ENCODE measurements at regions not wholly inside any gene's neighbourhood (a gene's known extent, or its start where the extent isn't known, plus 50 kb on each side); places are given as distances from the start of the nearest gene placed in this dataset.
"Not testable (repeated sequence)": the region's sequence is repeated elsewhere in the genome, so short reads cannot be mapped to it uniquely, and the experiment has no call there.

- DNase-seq (ENCODE audit: low read depth in 3 of 3), result no peak
Measured at GRCh38 chr2:216949700-216950413, 90.0 kb upstream of the TNP1 start.

- no peak for DNase-seq (ENCODE audit: low read depth in 3 of 3)
Measured at GRCh38 chr2:216947055-216947454, 87.2 kb upstream of the TNP1 start.

GRCh38 chr2:216944733-216945132, 84.9 kb upstream of the TNP1 start:
- no peak for DNase-seq (ENCODE audit: low read depth in 3 of 3)

GRCh38 chr2:216943109-216943508, 83.2 kb upstream of the TNP1 start:
- DNase-seq (ENCODE audit: low read depth in 3 of 3), result no peak

GRCh38 chr2:216942465-216942864, 82.6 kb upstream of the TNP1 start:
- DNase-seq (ENCODE audit: low read depth in 3 of 3), result no peak

- DNase-seq (ENCODE audit: low read depth in 3 of 3), result no peak
Measured at GRCh38 chr2:216942016-216942415, 82.2 kb upstream of the TNP1 start.

- no peak for DNase-seq (ENCODE audit: low read depth in 3 of 3)
Measured at GRCh38 chr2:216936954-216937357, 77.1 kb upstream of the TNP1 start.

GRCh38 chr2:216934623-216935022, 74.8 kb upstream of the TNP1 start:
- DNase-seq (ENCODE audit: low read depth in 3 of 3), result no peak

GRCh38 chr2:216934151-216934550, 74.3 kb upstream of the TNP1 start:
- no peak for DNase-seq (ENCODE audit: low read depth in 3 of 3)

- DNase-seq (ENCODE audit: low read depth in 3 of 3), result no peak
Measured at GRCh38 chr2:216932863-216933548, 73.1 kb upstream of the TNP1 start.

- DNase-seq (ENCODE audit: low read depth in 3 of 3), result no peak
Measured at GRCh38 chr2:216932113-216932862, 72.4 kb upstream of the TNP1 start.

GRCh38 chr2:216930716-216931115, 70.9 kb upstream of the TNP1 start:
- no peak for DNase-seq (ENCODE audit: low read depth in 3 of 3)

- DNase-seq (ENCODE audit: low read depth in 3 of 3), result not testable (repeated sequence)
Measured at GRCh38 chr2:216929338-216929737, 69.5 kb upstream of the TNP1 start.

- DNase-seq (ENCODE audit: low read depth in 3 of 3), result no peak
Measured at GRCh38 chr2:216927163-216927562, 67.3 kb upstream of the TNP1 start.

GRCh38 chr2:216925636-216926366, 65.9 kb upstream of the TNP1 start:
- no peak for DNase-seq (ENCODE audit: low read depth in 3 of 3)

- DNase-seq (ENCODE audit: low read depth in 3 of 3), result no peak
Measured at GRCh38 chr2:216925006-216925405, 65.1 kb upstream of the TNP1 start.

GRCh38 chr2:216923706-216924105, 63.8 kb upstream of the TNP1 start:
- no peak for DNase-seq (ENCODE audit: low read depth in 3 of 3)

- DNase-seq (ENCODE audit: low read depth in 3 of 3), result no peak
Measured at GRCh38 chr2:216922175-216922780, 62.4 kb upstream of the TNP1 start.

GRCh38 chr2:216920937-216921456, 61.1 kb upstream of the TNP1 start:
- no peak for DNase-seq (ENCODE audit: low read depth in 3 of 3)

- DNase-seq (ENCODE audit: low read depth in 3 of 3), result no peak
Measured at GRCh38 chr2:216920143-216920876, 60.4 kb upstream of the TNP1 start.
